ENCODE measurements at regions not wholly inside any gene's neighbourhood (a gene's known extent, or its start where the extent isn't known, plus 50 kb on each side); places are given as distances from the start of the nearest gene placed in this dataset.

- no peak for TF ChIP-seq CTCF (IDR thresholded peaks at IDR 0.05)
- TF ChIP-seq EZH2 (IDR thresholded peaks at IDR 0.05; ENCODE audit: borderline replicate concordance, insufficient read depth, low read depth, low read length, poor library complexity, severe bottlenecking): no peak
Observed at GRCh38 chr22:47504962-47505361, 742.5 kb downstream of the TBC1D22A start.
